ENCODE measurements at regions not wholly inside any gene's neighbourhood (a gene's known extent, or its start where the extent isn't known, plus 50 kb on each side); places are given as distances from the start of the nearest gene placed in this dataset.

GRCh38 chr2:88842656-88843460 is 151.4 kb downstream of the RPIA start:
- Mint-ChIP-seq H3K4me3 (no peak overlapping the region), H3K27ac (no peak overlapping the region), H3K36me3 (ENCODE audit: low read depth) (no peaks in the 10 kb centered on the region), H3K4me1 (ENCODE audit: low read depth) (no peaks in the 10 kb centered on the region), H3K9me3 (no peaks in the 10 kb centered on the region), H3K27me3 (ENCODE audit: low read depth) (peaks cover 16% of the 10 kb centered on the region)

GRCh38 chr2:88843651-88844050 is 152.2 kb downstream of the RPIA start:
- Mint-ChIP-seq H3K27ac (no peak overlapping the region), H3K9me3 (no peaks in the 10 kb centered on the region), H3K4me1 (ENCODE audit: low read depth) (no peaks in the 10 kb centered on the region), H3K4me3 (no peak overlapping the region), H3K36me3 (ENCODE audit: low read depth) (no peaks in the 10 kb centered on the region), H3K27me3 (ENCODE audit: low read depth) (peaks cover 24% of the 10 kb centered on the region)

- Mint-ChIP-seq H3K4me3 (no peak overlapping the region), H3K4me1 (ENCODE audit: low read depth) (no peaks in the 10 kb centered on the region), H3K36me3 (ENCODE audit: low read depth) (no peaks in the 10 kb centered on the region), H3K27me3 (ENCODE audit: low read depth) (peaks cover 26% of the 10 kb centered on the region), H3K9me3 (no peaks in the 10 kb centered on the region), H3K27ac (no peak overlapping the region)
These were observed 153.5 kb downstream of the RPIA start for GRCh38 chr2:88844960-88845359.

GRCh38 chr2:88845772-88846661 is 154.5 kb downstream of the RPIA start:
- no peaks in the 10 kb centered on the region for H3K4me1 Mint-ChIP-seq (ENCODE audit: low read depth)
- H3K27me3 Mint-ChIP-seq (ENCODE audit: low read depth) = peaks cover 26% of the 10 kb centered on the region
- H3K27ac Mint-ChIP-seq = no peak overlapping the region
- no peaks in the 10 kb centered on the region for H3K36me3 Mint-ChIP-seq (ENCODE audit: low read depth)
- no peaks in the 10 kb centered on the region for H3K9me3 Mint-ChIP-seq
- no peak overlapping the region for H3K4me3 Mint-ChIP-seq

GRCh38 chr2:88852753-88853402 is 161.4 kb downstream of the RPIA start:
- Mint-ChIP-seq H3K27me3 (ENCODE audit: low read depth) (peaks cover 10% of the 10 kb centered on the region), H3K4me1 (ENCODE audit: low read depth) (peaks cover 8% of the 10 kb centered on the region), H3K27ac (no peak overlapping the region), H3K36me3 (ENCODE audit: low read depth) (no peaks in the 10 kb centered on the region), H3K4me3 (no peak overlapping the region), H3K9me3 (no peaks in the 10 kb centered on the region)

GRCh38 chr2:88853403-88853790 is 161.9 kb downstream of the RPIA start:
- Mint-ChIP-seq H3K4me3 (no peak overlapping the region), H3K4me1 (ENCODE audit: low read depth) (peaks cover 8% of the 10 kb centered on the region), H3K36me3 (ENCODE audit: low read depth) (no peaks in the 10 kb centered on the region), H3K27me3 (ENCODE audit: low read depth) (peaks cover 5% of the 10 kb centered on the region), H3K9me3 (no peaks in the 10 kb centered on the region), H3K27ac (no peak overlapping the region)

- Mint-ChIP-seq H3K27ac (no peak overlapping the region), H3K4me3 (no peak overlapping the region), H3K36me3 (ENCODE audit: low read depth) (no peaks in the 10 kb centered on the region), H3K27me3 (ENCODE audit: low read depth) (no peaks in the 10 kb centered on the region), H3K4me1 (ENCODE audit: low read depth) (peaks cover 8% of the 10 kb centered on the region), H3K9me3 (no peaks in the 10 kb centered on the region)
These were observed 163.1 kb downstream of the RPIA start for GRCh38 chr2:88854528-88854927.

GRCh38 chr2:88855620-88856408 is 164.3 kb downstream of the RPIA start:
- no peaks in the 10 kb centered on the region for H3K36me3 Mint-ChIP-seq (ENCODE audit: low read depth)
- peaks cover 8% of the 10 kb centered on the region for H3K4me1 Mint-ChIP-seq (ENCODE audit: low read depth)
- H3K4me3 Mint-ChIP-seq = no peak overlapping the region
- peaks cover 2% of the 10 kb centered on the region for H3K27me3 Mint-ChIP-seq (ENCODE audit: low read depth)
- no peak overlapping the region for H3K27ac Mint-ChIP-seq
- H3K9me3 Mint-ChIP-seq = no peaks in the 10 kb centered on the region

- Mint-ChIP-seq H3K9me3 (no peaks in the 10 kb centered on the region), H3K27me3 (ENCODE audit: low read depth) (peaks cover 9% of the 10 kb centered on the region), H3K4me1 (ENCODE audit: low read depth) (peaks cover 8% of the 10 kb centered on the region), H3K36me3 (ENCODE audit: low read depth) (no peaks in the 10 kb centered on the region), H3K4me3 (no peak overlapping the region), H3K27ac (no peak overlapping the region)
These were observed 165.1 kb downstream of the RPIA start for GRCh38 chr2:88856409-88857135.

- Mint-ChIP-seq H3K36me3 (ENCODE audit: low read depth) (no peaks in the 10 kb centered on the region), H3K27me3 (ENCODE audit: low read depth) (peaks cover 10% of the 10 kb centered on the region), H3K4me1 (ENCODE audit: low read depth) (peaks cover 3% of the 10 kb centered on the region), H3K9me3 (no peaks in the 10 kb centered on the region), H3K27ac (no peak overlapping the region), H3K4me3 (no peak overlapping the region)
These were observed 165.8 kb downstream of the RPIA start for GRCh38 chr2:88857274-88857741.

- Mint-ChIP-seq H3K4me3 (no peak overlapping the region), H3K9me3 (no peaks in the 10 kb centered on the region), H3K27me3 (ENCODE audit: low read depth) (peaks cover 10% of the 10 kb centered on the region), H3K4me1 (ENCODE audit: low read depth) (no peaks in the 10 kb centered on the region), H3K27ac (no peak overlapping the region), H3K36me3 (ENCODE audit: low read depth) (no peaks in the 10 kb centered on the region)
These were observed 166.5 kb downstream of the RPIA start for GRCh38 chr2:88857951-88858411.

- Mint-ChIP-seq H3K9me3 (no peaks in the 10 kb centered on the region), H3K4me1 (ENCODE audit: low read depth) (no peaks in the 10 kb centered on the region), H3K27me3 (ENCODE audit: low read depth) (peaks cover 21% of the 10 kb centered on the region), H3K4me3 (no peak overlapping the region), H3K36me3 (ENCODE audit: low read depth) (no peaks in the 10 kb centered on the region), H3K27ac (no peak overlapping the region)
These were observed 168.0 kb downstream of the RPIA start for GRCh38 chr2:88859461-88859860.

GRCh38 chr2:88860421-88861075 is 169.1 kb downstream of the RPIA start:
- Mint-ChIP-seq H3K4me3 (no peak overlapping the region), H3K9me3 (no peaks in the 10 kb centered on the region), H3K27me3 (ENCODE audit: low read depth) (peaks cover 31% of the 10 kb centered on the region), H3K27ac (no peak overlapping the region), H3K4me1 (ENCODE audit: low read depth) (no peaks in the 10 kb centered on the region), H3K36me3 (ENCODE audit: low read depth) (no peaks in the 10 kb centered on the region)

Measured in T-helper 1 cell treated with Interleukin-12 subunit alpha and Interleukin-12 subunit beta and Interleukin-4 antibody, amounts not matched to agents 30 μg/mL and 1 μg/mL, for 36 hours (primary cell).